ENCODE measurements at regions not wholly inside any gene's neighbourhood (a gene's known extent, or its start where the extent isn't known, plus 50 kb on each side); places are given as distances from the start of the nearest gene placed in this dataset.

GRCh38 chr17:5843366-5844026, 226.7 kb upstream of the WSCD1 start:
- no peaks in the 10 kb centered on the region for H3K27me3 ChIP-seq
- H3K4me1 ChIP-seq: no peaks in the 10 kb centered on the region
- no peak overlapping the region for H3K27ac ChIP-seq
- TF ChIP-seq CTCF (IDR thresholded peaks at IDR 0.05): no peak
- no peaks in the 10 kb centered on the region for H3K9me3 ChIP-seq
- H3K4me3 ChIP-seq: no peak overlapping the region
- no peak for DNase-seq (ENCODE audit: low spot score)
- no peaks in the 10 kb centered on the region for H3K36me3 ChIP-seq

DNA sequence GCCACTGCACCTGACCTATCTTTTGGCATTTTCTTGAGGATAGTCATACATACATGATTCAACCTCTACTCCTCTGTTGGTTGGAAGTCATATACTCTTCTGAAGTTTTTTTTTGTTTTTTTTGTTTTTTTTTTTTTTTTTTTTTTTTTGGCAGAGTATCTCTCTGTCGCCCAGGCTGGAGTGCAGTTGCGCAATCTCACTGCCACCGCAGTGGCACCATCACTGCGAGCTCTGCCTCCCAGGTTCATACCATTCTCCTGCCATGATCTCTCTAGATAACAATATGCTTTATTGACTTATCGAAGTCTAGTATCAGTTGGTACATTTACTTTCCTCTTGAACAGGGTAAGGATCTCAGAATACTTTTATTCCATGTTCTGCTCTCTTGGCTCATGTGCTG, 224.2 kb upstream of the WSCD1 start:
- Histone ChIP-seq H3K36me3 (no peaks in the 10 kb centered on the region), H3K4me3 (no peak overlapping the region), H3K9me3 (no peaks in the 10 kb centered on the region), H3K27me3 (no peaks in the 10 kb centered on the region), H3K4me1 (no peaks in the 10 kb centered on the region), H3K27ac (no peak overlapping the region)
- TF ChIP-seq CTCF (IDR thresholded peaks at IDR 0.05): no peak
- no peak for DNase-seq (ENCODE audit: low spot score)

DNA sequence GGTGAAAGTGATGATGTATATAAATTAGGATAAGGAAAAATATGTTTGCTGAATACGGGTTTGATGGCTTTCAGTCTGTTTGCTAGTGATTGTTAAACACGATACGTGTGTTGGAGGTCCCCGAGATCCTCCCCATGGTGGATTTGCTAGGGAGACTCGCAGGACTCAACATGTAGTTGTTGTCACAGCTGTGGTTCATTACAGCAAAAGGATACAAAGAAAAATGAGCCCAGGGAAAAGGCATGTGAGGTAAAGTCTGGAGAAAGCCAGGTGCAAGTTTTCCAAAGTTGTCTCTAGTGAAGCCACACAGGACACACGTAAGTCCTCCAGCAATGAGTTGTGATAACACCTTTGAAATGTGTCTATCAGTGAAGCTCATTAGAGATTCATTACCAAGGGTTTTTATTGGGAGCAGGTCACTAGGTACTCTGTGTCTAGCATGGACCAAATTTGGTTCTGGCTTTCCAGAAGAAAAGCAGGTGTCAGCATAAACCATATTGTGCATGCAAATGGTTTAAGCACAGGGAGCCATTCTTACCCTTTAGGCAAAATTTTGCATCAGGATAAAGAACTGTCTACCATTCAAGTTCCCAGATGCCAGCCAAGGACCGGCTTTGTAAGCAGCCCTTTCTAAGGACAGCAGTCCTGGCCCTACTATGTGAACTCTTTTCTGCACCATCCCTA, 215.2 kb upstream of the WSCD1 start:
- H3K4me3 ChIP-seq: no peak overlapping the region
- no peak for TF ChIP-seq CTCF (IDR thresholded peaks at IDR 0.05)
- DNase-seq (ENCODE audit: low spot score): no peak
- H3K4me1 ChIP-seq: no peaks in the 10 kb centered on the region
- no peaks in the 10 kb centered on the region for H3K27me3 ChIP-seq
- no peaks in the 10 kb centered on the region for H3K9me3 ChIP-seq
- H3K36me3 ChIP-seq: no peaks in the 10 kb centered on the region
- no peak overlapping the region for H3K27ac ChIP-seq

DNA sequence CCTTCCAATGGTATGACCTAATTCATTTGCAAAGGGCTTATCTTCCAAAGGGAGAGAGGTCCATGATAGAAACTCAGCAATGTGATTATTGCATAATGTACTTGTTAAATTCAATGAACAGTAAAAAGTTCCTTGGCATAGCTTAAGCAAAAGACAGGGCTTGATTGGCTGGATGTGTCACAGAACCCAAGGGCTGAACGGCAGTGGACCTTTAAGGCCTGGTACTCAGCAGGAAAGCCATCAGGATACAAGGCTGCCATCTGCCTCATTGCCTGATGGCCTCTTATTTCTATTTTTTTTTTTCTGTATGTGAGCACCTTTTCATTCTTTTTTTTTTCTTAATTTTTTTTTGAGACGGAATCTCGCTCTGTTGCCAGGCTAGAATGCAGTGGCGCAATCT, 208.9 kb upstream of the WSCD1 start:
- TF ChIP-seq CTCF (IDR thresholded peaks at IDR 0.05): no peak
- no peak overlapping the region for H3K4me3 ChIP-seq
- peaks cover 0 to 8% of the 10 kb centered on the region in 2 donors for H3K4me1 ChIP-seq
- DNase-seq (ENCODE audit: low spot score): no peak
- no peak overlapping the region for H3K27ac ChIP-seq
- H3K9me3 ChIP-seq: no peaks in the 10 kb centered on the region
- no peaks in the 10 kb centered on the region for H3K36me3 ChIP-seq
- no peaks in the 10 kb centered on the region for H3K27me3 ChIP-seq

- Histone ChIP-seq H3K4me1 (peaks cover 0 to 8% of the 10 kb centered on the region in 2 donors), H3K27me3 (no peaks in the 10 kb centered on the region), H3K4me3 (no peak overlapping the region), H3K27ac (no peak overlapping the region), H3K36me3 (no peaks in the 10 kb centered on the region), H3K9me3 (no peaks in the 10 kb centered on the region)
- DNase-seq (ENCODE audit: low spot score): no peak
- no peak for TF ChIP-seq CTCF (IDR thresholded peaks at IDR 0.05)
Observed at GRCh38 chr17:5861854-5862253, 208.3 kb upstream of the WSCD1 start.

Data from right atrium auricular region (tissue), 2 donors.